ENCODE measurements at regions not wholly inside any gene's neighbourhood (a gene's known extent, or its start where the extent isn't known, plus 50 kb on each side); places are given as distances from the start of the nearest gene placed in this dataset.

DNA sequence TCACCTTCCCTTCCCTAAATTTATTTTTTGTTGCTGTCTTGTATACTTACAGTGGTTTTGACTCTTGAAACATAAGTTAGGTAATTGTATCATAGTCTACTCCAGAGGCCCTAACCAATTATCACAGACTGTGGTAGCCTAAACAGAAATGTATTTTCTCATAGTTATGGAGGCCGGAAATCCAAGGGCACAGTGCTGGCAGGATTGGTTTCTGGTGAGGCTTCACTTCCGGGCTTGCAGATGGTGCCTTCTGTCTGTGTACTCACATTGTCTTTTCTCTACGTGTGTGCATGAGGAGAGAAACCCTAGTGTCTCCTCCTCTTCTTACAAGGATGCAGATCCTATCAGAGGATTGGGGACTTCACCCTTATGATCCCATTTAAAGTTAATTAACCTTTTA, 290.2 kb upstream of the KCNMB2 start:
- no peak for DNase-seq (ENCODE audit: low spot score)

- no peak for DNase-seq (ENCODE audit: low spot score)
Observed at GRCh38 chr3:178255315-178255714, 280.9 kb upstream of the KCNMB2 start.

- DNase-seq (ENCODE audit: low spot score): no peak
Observed at GRCh38 chr3:178257491-178257890, 278.7 kb upstream of the KCNMB2 start.

GRCh38 chr3:178258121-178258520, 278.1 kb upstream of the KCNMB2 start:
- DNase-seq (ENCODE audit: low spot score): no peak

- DNase-seq (ENCODE audit: low spot score): no peak
Observed at GRCh38 chr3:178259703-178260102, 276.5 kb upstream of the KCNMB2 start.

DNA sequence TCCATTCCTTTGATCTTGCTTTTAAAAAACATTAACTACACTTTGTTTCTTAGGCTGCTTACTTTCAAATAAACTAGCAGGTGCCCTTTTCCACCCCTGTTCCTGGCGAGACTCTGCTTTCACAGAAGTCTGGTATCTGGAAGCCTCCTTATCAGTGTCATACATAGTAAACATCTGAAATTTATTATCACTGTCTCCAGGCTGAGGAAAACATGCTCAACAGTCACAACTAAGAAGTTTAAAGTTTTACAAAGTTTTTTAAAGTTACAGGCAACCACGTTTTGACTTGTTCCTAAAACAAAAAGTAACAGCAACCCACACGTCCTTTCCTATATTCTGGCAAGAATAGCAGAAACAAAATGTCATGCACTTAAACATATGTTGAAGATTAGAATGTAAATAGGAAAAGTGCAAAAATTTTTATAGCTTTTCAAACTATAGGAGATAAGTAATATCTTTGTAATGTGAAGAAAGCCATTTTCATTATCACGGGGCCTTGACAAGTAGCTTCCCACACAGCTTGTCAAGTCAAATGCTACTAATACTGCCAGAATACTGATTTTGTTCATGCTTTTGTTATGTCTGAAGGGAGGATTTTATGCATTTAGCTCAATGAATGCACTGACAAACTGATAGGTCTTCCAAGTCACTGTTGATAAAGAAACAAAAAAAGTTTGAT, 275.2 kb upstream of the KCNMB2 start:
- DNase-seq (ENCODE audit: low spot score): no peak

GRCh38 chr3:178263236-178263916, 272.9 kb upstream of the KCNMB2 start:
- no peak for DNase-seq (ENCODE audit: low spot score)

DNA sequence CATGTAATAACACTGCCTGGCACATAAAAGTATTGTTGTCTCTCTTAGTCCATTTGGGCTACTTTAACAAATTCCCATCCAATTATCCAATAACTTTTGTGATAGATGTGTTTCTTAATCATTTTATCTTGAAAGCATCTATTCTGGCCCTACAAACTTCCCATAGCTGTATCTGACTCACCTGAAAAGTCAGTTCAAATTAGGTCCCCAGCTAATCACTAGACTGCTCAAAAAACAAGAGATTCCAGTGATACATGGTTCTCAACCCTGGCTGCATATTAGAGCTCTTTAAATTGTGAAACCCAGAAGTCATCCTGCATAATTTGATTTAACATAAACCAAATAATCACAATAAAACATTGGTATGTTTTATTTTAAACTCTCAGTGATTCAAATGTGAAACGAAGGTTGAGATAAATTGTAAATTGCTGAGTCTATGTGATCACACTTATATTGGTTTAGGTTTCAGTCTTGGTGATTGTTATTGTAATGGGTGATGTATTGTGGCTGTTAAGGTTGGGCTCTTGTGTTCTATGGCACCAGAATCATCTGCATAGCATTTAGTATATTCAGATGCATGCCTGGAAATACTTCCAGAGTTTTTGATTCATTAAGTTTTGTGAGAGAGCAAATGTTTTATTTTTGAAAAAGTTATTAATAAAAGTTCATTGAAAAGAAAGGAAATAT, 268.9 kb upstream of the KCNMB2 start:
- DNase-seq (ENCODE audit: low spot score): no peak

GRCh38 chr3:178270838-178271237, 265.4 kb upstream of the KCNMB2 start:
- no peak for DNase-seq (ENCODE audit: low spot score)

- DNase-seq (ENCODE audit: low spot score): no peak
Observed at GRCh38 chr3:178271740-178272387, 264.4 kb upstream of the KCNMB2 start.

- no peak for DNase-seq (ENCODE audit: low spot score)
Observed at GRCh38 chr3:178272841-178273240, 263.4 kb upstream of the KCNMB2 start.

DNA sequence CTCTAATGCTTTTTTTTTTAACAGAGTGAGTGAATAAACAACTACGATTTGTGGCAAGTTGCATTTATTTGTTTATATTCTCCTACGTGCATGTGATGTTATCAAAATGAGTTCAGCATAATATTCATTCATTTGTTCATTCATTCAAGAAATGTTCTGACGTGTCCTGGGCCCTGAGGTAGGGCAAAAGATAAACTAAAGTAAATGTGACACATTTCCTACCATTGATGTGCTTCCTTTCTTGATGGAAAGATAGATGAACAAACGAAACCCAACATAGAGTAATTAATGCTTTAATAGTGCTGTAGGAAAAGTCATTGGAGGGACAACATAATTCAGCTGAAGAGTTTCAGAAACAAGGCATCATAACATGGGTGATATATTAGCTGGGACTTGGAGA, 261.5 kb upstream of the KCNMB2 start:
- no peak for DNase-seq (ENCODE audit: low spot score)

DNA sequence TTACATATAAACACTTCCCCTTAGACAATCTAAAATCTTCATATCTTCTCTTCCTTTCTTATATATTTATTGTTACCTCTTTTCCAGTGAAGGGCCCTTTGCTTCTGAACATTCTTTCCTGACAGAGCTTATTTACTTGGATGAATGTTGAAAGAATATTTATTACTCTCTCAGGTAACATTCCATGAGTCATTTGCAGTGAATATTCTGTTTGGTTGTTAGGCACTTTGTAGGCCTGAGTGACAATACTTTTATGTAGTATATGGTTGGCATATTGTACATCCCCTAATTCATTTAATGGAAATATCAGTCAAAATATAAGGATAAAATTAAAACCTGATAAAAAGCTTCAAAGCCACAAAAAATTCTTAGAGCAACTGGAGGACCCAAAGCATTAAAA, 260.9 kb upstream of the KCNMB2 start:
- DNase-seq (ENCODE audit: low spot score): no peak

DNA sequence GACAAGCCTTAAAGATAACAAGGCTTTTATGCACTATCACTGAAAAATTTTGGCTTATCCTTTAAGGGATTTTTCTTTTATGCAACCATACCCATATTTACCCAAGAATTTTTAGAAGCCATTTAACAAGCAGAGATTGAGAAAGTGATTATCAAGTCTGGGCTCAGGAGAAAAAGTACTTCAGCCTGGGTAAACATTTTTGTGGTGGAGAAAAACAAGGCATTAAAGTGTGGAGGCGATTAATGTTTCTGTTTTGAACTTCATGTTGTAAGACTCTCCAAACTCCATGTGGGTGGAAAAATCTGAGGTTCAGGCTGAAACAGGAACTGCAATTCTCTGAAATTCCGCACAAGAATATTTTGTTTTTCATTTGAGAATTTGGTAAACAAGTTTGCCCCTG, 260.4 kb upstream of the KCNMB2 start:
- no peak for DNase-seq (ENCODE audit: low spot score)

- no peak for DNase-seq (ENCODE audit: low spot score)
Observed at GRCh38 chr3:178277605-178278004, 258.6 kb upstream of the KCNMB2 start.

GRCh38 chr3:178283561-178283960, 252.7 kb upstream of the KCNMB2 start:
- no peak for DNase-seq (ENCODE audit: low spot score)

DNA sequence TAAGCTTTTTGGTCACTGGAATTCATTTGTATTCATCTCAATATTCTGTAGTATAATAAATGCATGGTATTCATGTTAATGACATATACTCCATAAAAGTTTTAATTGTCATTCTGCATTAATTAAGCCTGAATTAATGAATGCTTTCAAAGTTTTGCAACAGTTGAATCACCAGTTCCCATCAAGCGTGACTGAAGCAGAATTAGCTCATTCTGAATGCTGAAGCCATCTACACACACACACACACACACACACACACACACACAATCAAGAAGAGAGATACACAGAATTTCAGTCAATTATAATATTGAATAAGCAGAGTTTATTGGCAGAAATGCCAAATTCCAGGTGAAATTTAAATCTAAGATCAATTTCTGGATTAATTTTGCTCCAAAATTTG, 252.1 kb upstream of the KCNMB2 start:
- DNase-seq (ENCODE audit: low spot score): no peak

- no peak for DNase-seq (ENCODE audit: low spot score)
Observed at GRCh38 chr3:178288074-178288473, 248.2 kb upstream of the KCNMB2 start.

DNA sequence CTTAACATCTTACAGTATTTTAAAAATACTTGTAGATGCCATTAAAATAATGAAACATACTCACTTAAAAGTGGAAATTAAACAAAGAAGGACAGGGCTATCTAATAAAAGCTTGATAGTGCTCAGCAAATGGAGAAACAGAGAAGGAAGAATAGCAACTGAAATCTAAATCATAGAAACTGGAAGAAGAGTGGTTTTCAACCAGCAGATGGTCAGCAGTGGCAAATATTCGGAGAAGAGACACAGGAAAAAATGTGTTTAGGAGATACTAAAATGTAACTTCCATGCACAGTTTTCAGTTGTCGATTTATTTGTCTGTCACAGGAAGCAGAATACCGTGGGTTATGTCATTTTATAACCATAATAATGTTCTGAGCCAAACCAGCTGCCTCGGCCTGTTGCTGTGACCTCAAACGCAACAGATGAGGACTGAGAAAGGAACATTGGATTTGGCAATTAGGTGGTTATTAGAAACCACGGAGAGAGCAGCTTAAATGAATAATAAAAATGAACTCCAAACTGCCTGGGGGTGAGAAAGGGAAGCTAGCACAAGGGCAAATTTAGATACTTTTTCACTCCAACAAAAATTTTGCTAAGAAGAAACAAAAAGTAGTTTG, 246.6 kb upstream of the KCNMB2 start:
- no peak for DNase-seq (ENCODE audit: low spot score)

DNA sequence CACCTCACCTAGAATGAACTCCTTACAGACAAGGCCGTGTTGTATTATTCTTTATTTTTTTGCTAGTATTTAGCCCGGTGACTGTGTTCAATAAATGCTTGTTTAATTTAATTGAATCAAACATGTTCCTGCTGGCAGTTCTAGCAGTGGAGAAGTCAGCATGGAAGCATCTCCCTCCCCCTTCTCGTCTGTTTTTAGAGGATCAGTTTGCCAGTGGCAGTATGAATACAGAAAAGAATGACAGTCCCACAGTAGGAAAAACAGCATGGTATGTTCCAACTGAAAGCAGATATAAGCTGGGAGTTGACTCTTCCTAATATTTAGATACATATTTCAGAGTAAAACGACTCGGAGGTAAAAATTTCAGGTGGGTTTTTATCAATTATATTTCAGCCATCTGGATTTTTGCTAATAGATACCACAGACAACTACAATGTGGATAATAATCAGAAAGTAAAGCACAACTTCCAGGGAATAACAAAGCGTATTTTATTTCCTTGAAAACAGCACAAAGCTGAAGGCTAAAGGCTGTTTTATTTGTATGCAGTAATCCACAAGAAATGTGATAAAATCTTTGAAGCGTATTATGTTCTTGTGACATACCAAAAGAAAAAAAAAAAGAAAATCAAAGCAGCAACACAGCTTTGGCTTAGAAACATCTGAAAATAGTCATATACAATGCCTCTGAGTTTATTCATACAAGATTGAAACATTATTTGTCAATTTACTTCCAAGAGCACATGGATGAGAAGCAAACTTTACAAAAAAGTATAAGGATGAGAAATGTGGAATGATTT, 244.5 kb upstream of the KCNMB2 start:
- DNase-seq (ENCODE audit: low spot score): no peak

DNA sequence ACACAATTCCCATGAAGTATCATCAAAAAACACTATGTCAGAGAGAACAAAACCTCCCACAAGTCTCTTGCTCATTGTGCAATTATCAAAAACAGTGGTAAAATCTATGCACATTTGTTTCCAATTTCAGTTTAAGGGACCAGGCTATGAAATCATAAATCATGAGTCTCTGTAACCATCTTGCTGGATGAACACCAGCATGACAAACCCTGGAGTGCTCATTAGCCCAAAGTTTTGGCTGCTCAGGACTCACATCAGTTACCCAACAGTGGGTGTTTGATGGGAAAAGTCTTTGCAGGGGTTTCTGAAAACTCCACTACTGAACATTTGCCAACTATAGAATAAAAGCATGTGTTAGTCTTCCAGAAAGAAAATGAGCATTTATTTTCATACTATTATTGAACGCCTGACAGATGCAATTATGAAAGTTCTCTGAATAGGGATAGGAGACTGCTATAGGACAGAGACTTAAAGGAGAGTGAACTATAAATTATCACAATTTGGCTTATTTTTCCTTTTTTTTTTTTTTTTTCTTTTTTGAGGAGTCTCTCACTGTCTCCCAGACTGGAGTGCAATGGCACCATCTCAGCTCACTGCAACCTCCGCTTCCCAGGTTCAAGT, 240.8 kb upstream of the KCNMB2 start:
- DNase-seq (ENCODE audit: low spot score): no peak
